Islet of Langerhans (tissue), 1 donor: ENCODE measurements at regions not wholly inside any gene's neighbourhood (a gene's known extent, or its start where the extent isn't known, plus 50 kb on each side); places are given as distances from the start of the nearest gene placed in this dataset.

ENCODE experiments used
- FAIRE-seq: peaks from one replicate; lab custom pipeline; 2011; peaks lifted over from hg19 to GRCh38; lab: Jason Lieb, UNC

GRCh38 chr6:14255916-14256315, 138.3 kb downstream of the CD83 start:
- no peak for FAIRE-seq

DNA sequence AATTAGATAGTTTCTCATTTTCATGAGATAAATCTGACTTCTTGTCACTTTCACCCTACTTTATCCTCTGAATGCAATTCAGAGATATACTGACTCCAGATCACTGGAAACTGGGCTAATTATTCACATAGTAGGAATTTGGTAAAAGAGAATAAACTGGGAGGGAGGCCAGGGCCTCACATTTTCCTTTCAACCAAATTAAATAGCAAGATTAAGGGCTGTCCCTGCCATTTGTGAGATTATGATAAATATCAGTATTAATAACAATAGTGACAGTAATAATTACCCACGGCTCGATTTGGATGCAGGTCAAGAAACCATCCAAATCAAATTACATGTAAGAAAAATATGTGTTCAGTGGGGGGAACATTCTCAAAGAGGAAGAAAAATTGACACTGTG, 140.5 kb downstream of the CD83 start:
- FAIRE-seq = no peak

DNA sequence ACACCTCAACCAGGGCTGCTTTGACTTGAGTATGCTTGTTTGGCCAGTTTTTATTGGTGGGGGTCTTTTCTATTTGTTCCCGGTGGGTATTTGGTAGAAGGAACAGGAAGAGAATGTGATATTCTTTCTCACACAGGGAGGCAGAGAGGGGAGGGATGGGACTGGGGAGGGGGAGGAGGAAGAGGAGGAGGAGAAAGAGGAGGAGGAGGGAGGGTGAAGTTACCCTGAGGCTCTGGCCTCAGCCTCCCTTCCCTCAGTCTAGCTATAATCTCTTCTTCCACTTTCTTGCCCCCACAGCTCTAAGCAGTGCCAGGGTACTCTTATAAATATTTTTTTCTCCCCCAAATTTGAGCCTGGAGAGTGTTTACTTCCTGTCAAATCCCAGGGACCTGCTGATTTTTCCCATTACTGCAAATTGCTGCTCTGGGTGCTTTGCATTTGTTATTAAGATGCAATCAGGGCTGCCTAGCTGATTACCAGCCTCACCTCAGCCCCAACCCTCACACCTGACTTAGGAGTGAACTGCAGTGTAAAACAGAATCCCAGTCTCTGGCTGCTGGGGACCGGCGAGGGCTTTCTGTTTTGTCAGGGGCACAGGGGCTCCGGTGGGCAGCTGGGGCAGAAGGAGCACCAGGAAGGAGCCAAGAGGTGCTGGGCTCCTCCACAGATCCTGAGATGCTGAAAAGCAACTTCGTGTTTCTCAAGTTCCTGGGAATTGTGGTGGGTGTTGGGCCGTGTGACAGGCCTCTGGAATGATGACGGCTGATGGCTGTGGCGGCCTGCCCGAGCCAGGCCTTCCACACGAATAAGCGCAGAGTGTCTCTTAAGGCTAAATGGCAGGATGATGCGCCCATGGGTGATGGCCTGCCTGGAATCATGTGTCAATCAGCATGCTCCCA, 141.4 kb downstream of the CD83 start:
- FAIRE-seq = no peak

GRCh38 chr6:14259594-14260152, 142.1 kb downstream of the CD83 start:
- FAIRE-seq = no peak

DNA sequence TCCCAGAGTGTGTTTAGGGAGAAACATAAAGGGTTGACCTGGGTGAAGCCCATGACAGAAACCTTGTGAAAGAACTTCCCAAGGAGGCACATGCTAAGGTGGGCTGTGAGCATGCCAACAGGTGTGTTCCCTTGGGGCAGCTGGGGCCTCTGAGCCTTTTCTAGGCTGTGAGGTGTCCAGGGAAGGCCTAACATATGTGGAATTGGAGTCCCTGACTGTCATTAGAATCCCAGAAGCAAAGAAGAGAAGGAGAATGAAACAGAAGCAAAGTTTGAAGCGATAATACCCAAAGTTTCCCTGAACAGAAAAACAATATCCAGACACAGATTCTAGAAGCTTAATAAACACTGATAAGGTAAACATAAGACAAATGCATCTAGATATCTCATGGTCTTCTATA, 143.3 kb downstream of the CD83 start:
- FAIRE-seq = no peak

GRCh38 chr6:14263881-14264424, 146.4 kb downstream of the CD83 start:
- FAIRE-seq = no peak

DNA sequence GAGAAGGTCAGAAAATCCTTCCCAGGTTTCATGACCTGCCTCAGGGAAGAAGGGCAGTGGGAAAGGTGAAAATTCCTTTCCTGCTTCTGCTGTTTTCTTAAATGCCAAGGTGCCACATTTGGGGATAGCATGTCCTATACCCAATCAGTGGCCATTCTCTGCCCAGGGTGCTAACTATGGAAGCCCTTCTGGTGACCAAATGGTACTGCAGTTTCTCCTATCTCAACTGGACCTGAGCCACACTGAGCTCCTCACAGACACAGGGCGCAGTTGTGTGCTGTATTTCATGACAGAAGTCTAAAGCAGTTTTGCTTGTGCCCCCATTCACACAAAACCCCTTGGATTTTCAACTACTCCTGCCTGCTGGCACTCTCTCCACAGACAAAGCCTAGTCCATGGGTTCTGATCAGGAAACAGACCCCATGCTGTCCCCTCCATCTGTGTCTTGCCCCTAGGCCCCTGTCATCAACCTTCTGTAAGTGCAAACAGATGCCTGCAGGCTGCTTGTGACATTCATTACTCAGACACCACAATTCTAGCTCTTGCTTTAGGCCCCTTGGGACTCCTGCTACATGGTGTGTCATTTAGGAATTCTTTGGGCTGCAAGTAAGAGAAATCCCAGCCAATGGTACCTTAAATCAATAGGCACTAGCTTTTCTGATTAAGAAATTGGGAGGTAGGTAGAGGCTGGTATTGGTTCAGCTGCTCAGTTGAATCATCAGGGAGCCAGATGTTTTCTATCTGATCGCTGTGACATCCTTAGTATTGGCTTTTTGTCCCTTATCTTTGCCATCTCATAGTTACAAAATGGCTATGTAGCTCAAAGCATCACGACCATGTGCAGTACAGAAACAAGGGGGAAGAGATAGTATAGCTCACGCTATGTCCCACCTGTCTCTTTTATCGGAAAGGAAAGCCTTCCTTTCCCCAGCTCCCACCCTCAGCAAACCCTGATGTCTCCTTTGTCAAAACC, 147.8 kb downstream of the CD83 start:
- FAIRE-seq = no peak

DNA sequence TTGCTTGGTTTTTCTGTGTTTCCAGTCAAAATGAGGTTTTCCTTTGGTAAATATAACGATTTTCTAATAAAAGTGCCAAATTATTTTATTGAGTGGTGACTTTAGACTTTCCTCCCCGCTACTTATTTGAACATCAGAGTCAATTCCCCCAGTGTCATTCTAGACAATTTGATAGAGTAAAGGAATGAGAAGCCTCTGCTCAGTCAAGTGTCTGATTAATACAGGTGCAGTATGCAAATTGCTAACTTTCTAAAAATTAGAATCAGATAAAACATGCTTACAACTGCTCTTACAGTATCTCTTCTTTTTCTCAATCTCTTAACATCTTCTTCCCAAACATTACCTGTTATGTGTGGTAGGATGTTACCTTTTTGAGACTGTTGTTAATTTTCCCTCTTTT, 148.7 kb downstream of the CD83 start:
- no peak for FAIRE-seq

- no peak for FAIRE-seq
These were observed 150.5 kb downstream of the CD83 start for GRCh38 chr6:14267885-14268660.

DNA sequence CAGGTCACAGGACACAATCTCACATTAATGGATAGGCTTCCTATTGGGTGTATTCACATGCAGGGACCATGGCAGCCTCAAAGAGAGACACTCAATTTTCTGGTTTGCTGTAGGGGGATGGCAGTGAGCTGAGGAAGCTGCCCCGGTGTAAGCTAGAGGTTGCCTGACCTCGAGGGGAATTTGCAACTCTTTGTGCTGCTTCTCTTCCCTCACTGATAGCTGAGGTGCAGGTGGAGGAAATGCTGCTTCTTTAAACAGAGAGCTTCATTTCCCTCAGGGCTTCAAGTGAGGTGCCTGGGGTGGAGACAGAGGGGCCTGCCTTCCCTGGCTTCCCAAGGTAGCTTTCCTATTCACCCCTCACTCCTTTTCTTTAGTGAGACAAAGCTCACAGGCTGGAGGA, 151.9 kb downstream of the CD83 start:
- FAIRE-seq = no peak

GRCh38 chr6:14270142-14270893, 152.7 kb downstream of the CD83 start:
- no peak for FAIRE-seq

DNA sequence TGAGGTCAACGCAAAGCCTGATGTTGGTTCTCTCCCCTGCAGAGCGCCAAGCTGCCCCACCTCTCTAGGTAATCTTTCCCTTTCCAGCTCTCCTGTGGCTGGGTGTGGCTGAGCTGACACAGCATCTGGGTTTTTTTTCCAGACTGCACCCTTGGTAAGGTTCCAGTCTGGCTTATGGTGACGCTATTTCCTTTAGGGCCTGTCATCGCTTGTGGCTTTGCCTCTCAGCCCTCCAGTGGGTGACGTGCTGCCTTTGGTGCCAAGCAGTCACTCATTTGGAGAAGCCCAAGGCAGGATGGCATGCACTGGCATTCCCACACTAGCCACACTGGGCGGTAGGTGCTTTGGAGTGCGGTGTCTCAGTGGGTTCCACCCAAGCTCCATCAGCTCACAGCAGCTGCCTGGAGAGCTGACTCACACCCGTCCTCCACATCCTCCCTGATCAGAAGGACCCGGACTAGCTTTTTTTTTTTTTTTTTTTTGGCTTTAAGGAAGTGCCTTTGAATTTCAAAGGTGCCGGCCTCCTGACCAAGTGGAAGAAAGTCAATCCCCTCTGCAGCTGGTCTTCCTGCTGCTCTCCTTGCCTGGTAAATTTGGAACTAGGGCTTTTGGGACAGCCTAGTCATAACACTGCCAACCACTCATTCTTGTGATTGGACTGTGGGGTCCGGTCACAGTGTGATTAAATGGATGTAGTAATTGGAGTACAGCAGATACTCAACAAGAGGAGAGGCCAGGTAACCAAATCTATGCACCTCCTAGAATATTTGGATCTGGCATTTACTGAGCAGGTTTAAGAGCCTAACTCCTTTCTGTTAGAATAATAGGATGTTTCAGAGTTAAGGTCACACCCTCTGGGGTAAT, 153.6 kb downstream of the CD83 start:
- no peak for FAIRE-seq

- FAIRE-seq = no peak
These were observed 154.5 kb downstream of the CD83 start for GRCh38 chr6:14271789-14272736.

- no peak for FAIRE-seq
These were observed 155.1 kb downstream of the CD83 start for GRCh38 chr6:14272737-14273085.

DNA sequence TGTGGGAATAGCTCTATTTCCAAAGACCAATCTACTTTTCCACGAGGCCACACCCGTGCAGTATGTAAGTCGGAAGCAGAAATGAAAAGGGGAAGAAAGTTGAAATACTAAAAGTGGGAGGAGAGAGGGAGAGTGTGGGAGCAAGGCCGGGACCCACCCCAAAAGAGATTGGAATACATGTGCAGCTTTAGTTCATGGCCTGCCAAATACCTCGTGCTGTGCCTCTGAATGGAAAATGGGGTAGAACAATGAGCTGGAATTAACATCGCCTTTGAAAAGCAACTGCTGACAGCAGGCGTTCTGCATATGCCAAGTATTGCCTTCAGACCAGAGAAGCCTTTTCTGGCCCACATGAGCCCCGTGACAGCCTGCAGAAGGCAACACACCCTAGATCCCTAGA, 155.6 kb downstream of the CD83 start:
- FAIRE-seq = no peak

DNA sequence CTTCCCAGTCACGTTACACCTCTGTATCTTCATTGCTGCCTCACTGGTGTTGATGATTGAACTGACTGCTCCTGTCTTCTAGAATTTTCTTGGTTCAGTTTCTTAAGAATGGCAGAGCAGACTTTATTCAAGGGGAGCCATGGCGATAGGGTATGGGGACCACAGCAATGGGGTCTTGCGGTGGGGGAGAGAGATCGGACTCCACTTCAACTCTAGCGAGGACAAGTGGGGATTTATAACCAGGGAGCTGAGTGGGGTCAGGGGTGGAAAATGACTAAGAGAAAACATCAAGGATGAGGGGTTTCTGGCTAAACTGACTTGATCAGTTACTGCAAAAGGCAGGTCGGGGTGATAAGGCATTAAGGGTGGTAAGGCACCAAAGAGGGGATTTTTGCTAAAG, 156.4 kb downstream of the CD83 start:
- no peak for FAIRE-seq

DNA sequence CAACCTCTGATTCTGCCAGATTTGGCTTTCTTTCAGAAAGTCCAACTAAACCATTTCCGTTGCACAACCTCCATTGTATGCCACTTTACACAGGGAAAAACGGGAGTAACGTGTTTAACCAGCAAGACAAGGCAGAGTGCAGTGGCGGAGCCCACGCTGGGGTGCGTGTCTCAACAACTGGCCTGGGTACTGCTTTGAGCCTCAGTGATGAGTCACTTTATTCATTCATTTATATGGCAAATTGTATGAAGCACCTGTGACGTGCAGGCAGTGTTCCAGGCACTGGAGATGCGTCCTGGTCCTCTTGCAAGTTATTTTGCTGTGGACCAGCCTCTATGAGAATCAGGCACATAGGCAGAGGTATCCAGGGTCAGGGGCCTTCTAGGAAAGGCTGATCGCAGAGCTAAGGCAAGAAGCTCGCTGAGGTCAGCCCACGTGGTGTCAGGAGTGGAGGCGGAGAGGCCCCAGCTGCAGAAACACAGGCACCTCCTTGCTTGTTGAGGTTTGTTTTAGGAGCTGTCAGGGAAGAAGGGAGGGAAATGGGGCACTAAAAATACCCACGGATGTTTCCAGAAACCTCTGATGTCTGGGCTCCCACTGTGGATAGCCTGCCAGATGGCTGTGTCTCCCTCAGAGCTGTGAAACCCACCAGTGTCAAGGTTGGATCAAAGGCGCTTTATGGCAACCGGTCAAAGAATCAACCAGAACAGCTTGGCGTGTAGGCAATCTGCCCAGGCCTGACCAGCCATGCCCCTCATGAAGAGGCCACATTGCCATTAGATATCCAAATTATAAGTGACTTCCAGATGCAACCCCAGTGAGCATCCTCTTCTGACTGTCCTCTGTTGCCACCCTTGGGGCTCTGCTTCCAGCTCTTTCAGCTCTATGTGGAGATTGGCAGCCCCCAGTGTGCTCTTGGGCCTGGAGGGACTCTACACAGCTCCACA, 157.2 kb downstream of the CD83 start:
- FAIRE-seq = no peak

DNA sequence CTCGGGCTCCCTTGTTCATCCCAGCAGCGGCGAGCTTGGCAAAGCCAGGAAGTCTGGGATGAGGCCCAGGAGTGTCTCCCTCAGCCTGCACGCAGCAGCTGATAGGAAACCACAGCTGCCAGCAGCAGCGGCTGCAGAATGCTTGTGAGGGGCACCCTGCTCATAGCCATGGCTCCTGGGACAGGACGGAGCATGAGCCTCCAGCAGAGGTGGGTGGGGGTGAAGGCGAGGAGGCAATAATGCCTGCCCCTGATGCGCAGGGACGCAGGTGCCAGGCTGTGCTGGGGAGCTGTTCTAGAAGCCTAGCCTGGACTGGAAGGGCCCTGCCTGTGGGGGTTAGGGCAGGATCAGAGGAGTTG, 157.9 kb downstream of the CD83 start:
- no peak for FAIRE-seq
